ENCODE measurements at regions not wholly inside any gene's neighbourhood (a gene's known extent, or its start where the extent isn't known, plus 50 kb on each side); places are given as distances from the start of the nearest gene placed in this dataset.

DNA sequence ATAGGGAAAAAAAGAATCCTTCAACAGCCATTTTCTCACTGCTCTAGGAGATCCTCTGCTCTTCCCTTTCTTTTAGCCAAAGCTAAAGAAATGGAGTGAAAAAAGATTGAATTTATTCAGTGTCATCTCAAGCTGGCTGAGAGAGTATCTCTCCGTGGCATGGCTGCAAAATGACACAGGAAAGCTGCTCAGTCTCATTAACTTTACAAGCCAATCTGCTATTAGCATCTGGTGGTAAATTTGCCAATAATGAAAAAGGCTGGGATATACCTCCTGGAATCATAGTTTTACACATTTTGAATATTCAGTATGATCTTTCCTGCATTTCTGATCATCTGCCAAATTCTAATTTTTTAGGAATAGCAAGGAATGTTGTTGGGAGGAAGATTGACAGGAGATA, 176.8 kb upstream of the CHRM3 start:
- TF ChIP-seq, protein P1, sequence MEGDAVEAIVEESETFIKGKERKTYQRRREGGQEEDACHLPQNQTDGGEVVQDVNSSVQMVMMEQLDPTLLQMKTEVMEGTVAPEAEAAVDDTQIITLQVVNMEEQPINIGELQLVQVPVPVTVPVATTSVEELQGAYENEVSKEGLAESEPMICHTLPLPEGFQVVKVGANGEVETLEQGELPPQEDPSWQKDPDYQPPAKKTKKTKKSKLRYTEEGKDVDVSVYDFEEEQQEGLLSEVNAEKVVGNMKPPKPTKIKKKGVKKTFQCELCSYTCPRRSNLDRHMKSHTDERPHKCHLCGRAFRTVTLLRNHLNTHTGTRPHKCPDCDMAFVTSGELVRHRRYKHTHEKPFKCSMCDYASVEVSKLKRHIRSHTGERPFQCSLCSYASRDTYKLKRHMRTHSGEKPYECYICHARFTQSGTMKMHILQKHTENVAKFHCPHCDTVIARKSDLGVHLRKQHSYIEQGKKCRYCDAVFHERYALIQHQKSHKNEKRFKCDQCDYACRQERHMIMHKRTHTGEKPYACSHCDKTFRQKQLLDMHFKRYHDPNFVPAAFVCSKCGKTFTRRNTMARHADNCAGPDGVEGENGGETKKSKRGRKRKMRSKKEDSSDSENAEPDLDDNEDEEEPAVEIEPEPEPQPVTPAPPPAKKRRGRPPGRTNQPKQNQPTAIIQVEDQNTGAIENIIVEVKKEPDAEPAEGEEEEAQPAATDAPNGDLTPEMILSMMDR (IDR thresholded peaks at IDR 0.05; ENCODE audit: low read depth, low read length, missing control alignments), result no peak
- no peak for DNase-seq (ENCODE audit: low read depth)
- no peak overlapping the region for H3K4me3 ChIP-seq (ENCODE audit: low read depth, low read length)

DNA sequence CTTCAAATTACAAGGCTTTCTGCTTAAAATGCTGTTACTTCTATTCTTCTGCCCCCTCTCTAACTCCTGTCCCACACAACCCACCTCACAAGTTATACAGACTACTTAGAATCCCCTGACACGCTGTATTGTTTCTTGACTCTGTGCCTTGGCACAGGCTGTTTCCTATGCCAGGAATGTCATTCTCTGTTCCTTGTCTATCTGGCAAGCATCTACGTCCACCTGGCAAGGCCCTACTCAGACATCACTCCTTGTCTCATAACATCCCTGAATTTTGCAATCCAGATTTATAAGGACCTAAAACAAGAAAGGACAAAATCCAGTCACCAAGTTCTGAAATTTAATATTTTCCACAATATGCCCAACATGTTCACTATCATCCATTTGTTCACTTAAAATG, 182.0 kb upstream of the CHRM3 start:
- TF ChIP-seq, protein P1 (IDR thresholded peaks at IDR 0.05; ENCODE audit: low read depth, low read length, missing control alignments), result no peak
- DNase-seq (ENCODE audit: low read depth), result no peak
- no peak overlapping the region for H3K4me3 ChIP-seq (ENCODE audit: low read depth, low read length)

DNA sequence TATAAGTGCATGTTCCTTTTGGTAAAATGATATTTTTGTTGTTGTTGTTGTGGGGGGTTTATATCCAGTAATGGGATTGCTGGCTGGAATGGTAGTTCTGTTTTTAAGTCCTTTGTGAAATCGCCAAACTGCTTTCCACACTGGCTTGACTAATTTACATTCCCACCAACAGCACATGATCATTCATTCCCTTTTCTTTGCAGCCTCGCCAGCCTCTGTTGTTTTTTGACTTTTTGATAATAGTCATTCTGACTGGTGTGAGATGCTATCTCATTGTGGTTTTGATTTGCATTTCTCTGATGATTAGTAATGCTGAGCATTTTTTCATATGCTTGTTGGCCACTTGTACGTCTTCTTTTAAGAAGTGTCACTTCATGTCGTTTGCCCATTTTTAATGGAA, 188.5 kb upstream of the CHRM3 start:
- H3K4me3 ChIP-seq (ENCODE audit: low read depth, low read length), result no peak overlapping the region
- TF ChIP-seq, protein P1 (IDR thresholded peaks at IDR 0.05; ENCODE audit: low read depth, low read length, missing control alignments), result no peak
- DNase-seq (ENCODE audit: low read depth), result no peak

DNA sequence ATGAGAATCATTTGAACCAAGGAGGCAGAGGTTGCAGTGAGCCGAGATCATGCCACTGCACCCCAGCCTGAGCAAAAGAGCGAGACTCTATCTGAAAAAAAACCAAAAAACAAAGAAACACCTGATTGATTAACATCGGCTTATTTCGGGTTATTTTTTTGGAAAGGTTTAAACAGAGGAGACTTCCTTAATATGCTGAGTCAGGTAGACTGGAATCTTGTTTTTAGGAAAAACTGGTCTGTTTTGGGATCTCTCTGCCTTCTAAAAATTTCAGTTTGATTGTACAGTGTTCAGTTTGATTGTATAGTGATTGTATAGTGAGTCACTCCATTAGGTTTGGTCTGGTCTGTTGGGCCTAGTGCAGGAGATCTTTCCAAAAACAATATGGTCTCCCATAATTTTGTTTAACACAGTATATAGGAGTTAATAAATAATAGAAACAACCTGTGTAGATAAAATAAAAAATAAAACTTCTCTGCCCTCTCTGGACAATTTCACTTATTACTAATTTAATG, 196.3 kb upstream of the CHRM3 start:
- TF ChIP-seq, protein P1 (IDR thresholded peaks at IDR 0.05; ENCODE audit: low read depth, low read length, missing control alignments), result no peak
- DNase-seq (ENCODE audit: low read depth), result no peak

DNA sequence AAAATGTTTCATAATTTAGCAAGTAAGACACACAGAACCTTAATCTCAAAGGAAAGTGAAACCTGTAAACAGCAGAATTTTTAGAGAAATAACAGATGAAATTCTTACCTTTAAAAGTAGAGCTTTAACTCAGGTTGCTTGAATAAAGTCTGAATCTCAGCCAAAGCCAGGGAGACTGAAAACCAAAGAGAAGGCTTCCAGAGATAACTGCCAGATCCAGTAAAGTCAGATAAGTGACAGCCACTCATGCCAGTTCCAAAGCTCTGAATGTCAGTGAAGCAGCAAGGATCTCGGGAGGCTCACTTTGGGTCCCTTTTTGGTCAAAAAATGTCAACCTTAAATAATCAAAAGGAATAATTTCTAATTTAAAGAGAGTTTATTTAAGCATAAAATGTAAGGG, 199.9 kb upstream of the CHRM3 start:
- DNase-seq (ENCODE audit: low read depth), result no peak
- no peak overlapping the region for H3K4me3 ChIP-seq (ENCODE audit: low read depth, low read length)
- TF ChIP-seq, protein P1 (IDR thresholded peaks at IDR 0.05; ENCODE audit: low read depth, low read length, missing control alignments), result no peak

More for the DNA sequence above, 196.3 kb upstream of the CHRM3 start:
- H3K4me3 ChIP-seq (ENCODE audit: low read depth, low read length), result no peak overlapping the region

DNA sequence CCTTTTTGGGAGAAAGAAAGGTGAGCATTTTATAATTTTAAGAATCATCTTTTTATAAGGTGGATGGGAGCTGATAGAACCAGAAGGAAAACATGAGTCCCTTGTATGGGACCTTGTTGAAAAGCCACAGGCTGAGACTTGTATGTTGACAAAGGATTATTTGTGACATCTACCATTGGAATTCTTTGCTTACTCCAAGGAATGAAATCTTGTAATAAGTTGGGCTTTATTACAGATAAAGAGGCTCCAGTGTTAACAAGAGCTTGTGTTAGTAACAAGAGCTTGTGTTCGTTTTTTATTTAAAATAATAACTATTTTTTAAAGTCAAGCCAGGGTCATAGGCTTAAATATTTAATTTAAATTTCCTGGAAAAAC, 201.1 kb upstream of the CHRM3 start:
- TF ChIP-seq, protein P1 (IDR thresholded peaks at IDR 0.05; ENCODE audit: low read depth, low read length, missing control alignments), result no peak
- H3K4me3 ChIP-seq (ENCODE audit: low read depth, low read length), result no peak overlapping the region
- no peak for DNase-seq (ENCODE audit: low read depth)

DNA sequence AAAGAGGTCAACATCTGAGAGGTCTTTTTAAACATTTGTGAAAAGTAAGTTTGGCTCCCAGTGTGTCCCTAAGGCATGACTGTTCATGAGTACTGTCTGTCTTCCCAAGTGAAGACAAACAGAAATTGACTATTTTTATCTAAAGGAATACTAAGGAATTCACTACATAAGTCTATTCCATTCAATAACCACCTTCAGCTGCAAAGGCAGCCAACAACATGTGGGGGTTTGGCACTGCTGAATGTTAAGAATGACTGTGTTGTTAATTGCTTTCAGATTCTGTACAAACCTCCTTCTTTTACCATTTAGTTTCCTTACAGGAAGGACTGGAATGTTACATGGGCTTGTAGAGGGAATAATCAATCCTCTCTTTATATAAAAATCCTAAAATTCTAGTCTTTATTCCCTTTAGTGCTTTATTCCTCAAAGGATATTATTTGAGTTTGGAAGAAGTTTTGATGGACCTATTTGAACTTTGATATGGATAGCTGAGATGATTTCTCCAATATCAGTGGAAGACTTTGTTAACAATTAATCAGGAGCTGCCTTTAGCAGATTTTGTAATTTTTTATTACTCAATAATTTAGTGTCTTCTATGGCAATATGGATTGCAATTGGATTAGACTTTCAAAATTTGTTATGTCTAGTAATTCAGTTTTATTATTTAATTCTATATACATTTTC, 201.7 kb upstream of the CHRM3 start:
- H3K4me3 ChIP-seq (ENCODE audit: low read depth, low read length), result no peak overlapping the region
- TF ChIP-seq, protein P1 (IDR thresholded peaks at IDR 0.05; ENCODE audit: low read depth, low read length, missing control alignments), result no peak
- no peak for DNase-seq (ENCODE audit: low read depth)
